Upper lobe of right lung (tissue), 1 donor: ENCODE measurements at regions not wholly inside any gene's neighbourhood (a gene's known extent, or its start where the extent isn't known, plus 50 kb on each side); places are given as distances from the start of the nearest gene placed in this dataset.

Experiments used
- ATAC-seq: fragments of 200-7000 bp; cut with Tn5 transposase; one replicate; pipeline ENCODE4 v1.9.1; 2020; ENCODE audit warnings: mild to moderate bottlenecking, moderate library complexity
- DNase-seq: peaks from one replicate; pipeline ENCODE4 v3.0.0-alpha.2; 2020
- H3K27ac ChIP-seq: fragments of 200-600 bp; one replicate; pipeline ENCODE4 v1.8.0; 2022
- H3K27me3 ChIP-seq: fragments of 200-600 bp; one replicate; pipeline ENCODE4 v1.8.0; 2022; ENCODE audit warnings: mild to moderate bottlenecking
- H3K36me3 ChIP-seq: fragments of 200-600 bp; one replicate; pipeline ENCODE4 v1.8.0; 2022
- H3K4me1 ChIP-seq: fragments of 200-600 bp; one replicate; pipeline ENCODE4 v1.8.0; 2022
- H3K4me3 ChIP-seq: fragments of 200-600 bp; one replicate; pipeline ENCODE4 v1.8.0; 2022; ENCODE audit warnings: mild to moderate bottlenecking
- H3K9me3 ChIP-seq: fragments of 200-600 bp; one replicate; pipeline ENCODE4 v1.8.0; 2022
- CTCF ChIP-seq: fragments of 200-600 bp; IDR thresholded peaks from one replicate; pipeline ENCODE4 v1.8.0; 2022; ENCODE audit warnings: antibody characterized with exemption
- intact Hi-C: fragments of 100-400 bp; cut with DNase I; formaldehyde crosslinking; loops from one replicate; pipeline ENCODE4 v1.11.0; 2022
- donor health status: DM: no; HTN: yes; CAD: no; lungs with severe emphysema.

GRCh38 chr5:87122151-87122977 lies 145.3 kb upstream of the RASA1 start:
- DNase-seq (no peak), ATAC-seq (no peak)
- no peak for TF ChIP-seq CTCF
- Histone ChIP-seq H3K36me3 (no peaks in the 10 kb centered on the region), H3K27ac (peak overlapping the region; percentile 9), H3K4me3 (no peak overlapping the region), H3K27me3 (no peaks in the 10 kb centered on the region), H3K4me1 (peaks cover 6% of the 10 kb centered on the region), H3K9me3 (no peaks in the 10 kb centered on the region)
- intact Hi-C loops = no loop called here

- Histone ChIP-seq H3K4me3 (no peak overlapping the region), H3K36me3 (no peaks in the 10 kb centered on the region), H3K27ac (no peak overlapping the region), H3K27me3 (no peaks in the 10 kb centered on the region), H3K4me1 (peaks cover 6% of the 10 kb centered on the region), H3K9me3 (no peaks in the 10 kb centered on the region)
- no peak for TF ChIP-seq CTCF
- DNase-seq = no peak
- intact Hi-C loops = no loop called here
- ATAC-seq = no peak
Measured at GRCh38 chr5:87125766-87126165, 141.9 kb upstream of the RASA1 start.

GRCh38 chr5:87126869-87127268 lies 140.8 kb upstream of the RASA1 start:
- H3K4me1 ChIP-seq = peaks cover 1% of the 10 kb centered on the region
- ATAC-seq = no peak
- intact Hi-C loops = no loop called here

GRCh38 chr5:87127426-87127825 lies 140.3 kb upstream of the RASA1 start:
- no peaks in the 10 kb centered on the region for H3K27me3 ChIP-seq
- intact Hi-C loops = no loop called here
- no peak for ATAC-seq
- H3K4me3 ChIP-seq = no peak overlapping the region
- no peak for TF ChIP-seq CTCF
- H3K9me3 ChIP-seq = no peaks in the 10 kb centered on the region
- DNase-seq = no peak
- H3K4me1 ChIP-seq = no peaks in the 10 kb centered on the region
- H3K27ac ChIP-seq = no peak overlapping the region
- no peaks in the 10 kb centered on the region for H3K36me3 ChIP-seq

More at GRCh38 chr5:87126869-87127268, 140.8 kb upstream of the RASA1 start:
- Histone ChIP-seq H3K36me3 (no peaks in the 10 kb centered on the region), H3K27me3 (no peaks in the 10 kb centered on the region), H3K27ac (no peak overlapping the region), H3K4me3 (no peak overlapping the region), H3K9me3 (no peaks in the 10 kb centered on the region)
- DNase-seq = no peak
- no peak for TF ChIP-seq CTCF

GRCh38 chr5:87127956-87128687 lies 139.6 kb upstream of the RASA1 start:
- no peak for TF ChIP-seq CTCF
- Histone ChIP-seq H3K27me3 (no peaks in the 10 kb centered on the region), H3K27ac (no peak overlapping the region), H3K9me3 (no peaks in the 10 kb centered on the region), H3K4me1 (no peaks in the 10 kb centered on the region), H3K36me3 (no peaks in the 10 kb centered on the region), H3K4me3 (no peak overlapping the region)
- ATAC-seq (no peak), DNase-seq (no peak)
- intact Hi-C loops = no loop called here
